Adipocyte (in vitro differentiated cells): ENCODE measurements at regions not wholly inside any gene's neighbourhood (a gene's known extent, or its start where the extent isn't known, plus 50 kb on each side); places are given as distances from the start of the nearest gene placed in this dataset.
"Not testable (repeated sequence)": the region's sequence is repeated elsewhere in the genome, so short reads cannot be mapped to it uniquely, and the experiment has no call there.

Experiments used
- DNase-seq: peaks from one replicate; pipeline ENCODE4 v3.0.0-alpha.2; 2015; ENCODE audit warnings: low read depth
- H3K27me3 ChIP-seq: replicated peaks from 2 replicates; pipeline ENCODE4 v1.7.0; 2013; ENCODE audit warnings: mild to moderate bottlenecking, low read length, moderate library complexity; ENCODE audit not compliant: control insufficient read depth, insufficient read depth
- H3K36me3 ChIP-seq: 2 replicates; pipeline ENCODE4 v1.7.0; 2013; ENCODE audit warnings: low read length, mild to moderate bottlenecking, moderate library complexity; ENCODE audit not compliant: control insufficient read depth, insufficient read depth, severe bottlenecking
- H3K4me1 ChIP-seq: 2 replicates; pipeline ENCODE4 v1.7.0; 2013; ENCODE audit warnings: mild to moderate bottlenecking, low read length, moderate library complexity; ENCODE audit not compliant: control insufficient read depth, insufficient read depth
- H3K4me3 ChIP-seq: 2 replicates; pipeline ENCODE4 v1.7.0; 2013; ENCODE audit warnings: mild to moderate bottlenecking, low read length, moderate library complexity
- H3K9ac ChIP-seq: 2 replicates; pipeline ENCODE4 v1.7.0; 2013; ENCODE audit warnings: mild to moderate bottlenecking, low read length, moderate library complexity
- H3K9me3 ChIP-seq: 2 replicates; pipeline ENCODE4 v1.7.0; 2013; ENCODE audit warnings: mild to moderate bottlenecking, low read length, moderate library complexity; ENCODE audit not compliant: control insufficient read depth

DNA sequence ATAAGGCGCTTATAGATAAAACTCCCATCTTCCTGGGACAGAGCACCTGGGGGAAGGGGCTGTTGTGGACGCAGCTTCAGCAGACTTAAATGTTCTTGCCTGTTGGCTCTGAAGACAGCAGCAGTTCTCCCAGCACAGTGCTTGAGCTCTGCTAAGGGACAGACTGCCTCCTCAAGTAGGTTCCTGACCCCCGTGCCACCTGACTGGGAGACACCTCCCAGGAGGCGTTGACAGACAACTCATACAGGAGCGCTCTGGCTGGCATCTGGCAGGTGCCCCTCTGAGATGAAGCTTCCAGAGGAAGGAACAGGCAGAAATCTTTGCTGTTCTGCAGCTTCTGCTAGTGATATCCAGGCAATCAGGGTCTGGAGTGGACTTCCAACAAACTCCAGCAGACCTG lies 383.1 kb upstream of the EMCN start:
- H3K4me3 ChIP-seq, H3K4me1 ChIP-seq, H3K36me3 ChIP-seq, H3K9me3 ChIP-seq, DNase-seq, H3K9ac ChIP-seq, H3K27me3 ChIP-seq: not testable (repeated sequence)

DNA sequence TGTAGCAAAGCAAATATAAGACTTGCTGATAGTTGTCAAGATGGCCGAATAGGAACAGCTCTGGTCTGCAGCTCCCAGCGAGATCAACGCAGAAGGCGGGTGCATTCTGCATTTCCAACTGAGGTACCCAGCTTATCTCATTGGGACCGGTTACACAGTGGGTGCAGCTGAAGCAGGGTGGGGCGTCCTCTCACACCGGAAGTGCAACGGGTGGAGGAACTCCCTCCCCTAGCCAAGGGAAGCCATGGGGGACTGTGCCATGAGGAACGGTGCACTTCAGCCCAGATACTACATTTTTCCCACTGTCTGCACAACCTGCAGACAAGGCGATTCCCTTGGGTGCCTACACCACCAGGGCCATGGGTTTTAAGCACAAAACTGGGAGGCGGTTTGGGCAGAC lies 382.3 kb upstream of the EMCN start:
- DNase-seq, result no peak
- Histone ChIP-seq H3K27me3 (no peaks in the 10 kb centered on the region), H3K4me3 (no peak overlapping the region), H3K9me3 (no peaks in the 10 kb centered on the region), H3K36me3 (no peaks in the 10 kb centered on the region), H3K9ac (no peak overlapping the region), H3K4me1 (no peaks in the 10 kb centered on the region)

DNA sequence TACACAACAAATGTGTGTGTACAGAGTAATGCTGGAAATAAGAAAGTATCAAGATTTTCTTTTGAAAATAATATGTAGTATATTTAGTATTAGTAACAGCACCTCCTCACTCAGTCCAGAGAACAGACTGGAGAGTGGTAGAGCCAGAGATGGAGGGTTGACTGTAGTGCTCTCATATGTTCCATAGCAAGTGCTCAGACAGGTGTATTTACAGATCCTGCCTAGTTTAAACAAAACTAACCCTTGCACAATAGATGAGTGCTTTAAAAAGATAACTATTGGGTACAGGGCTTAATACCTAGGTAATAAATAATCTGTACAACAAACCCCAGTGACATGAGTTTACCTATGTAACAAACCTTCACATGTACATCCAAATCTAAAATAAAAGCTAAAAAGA lies 381.0 kb upstream of the EMCN start:
- H3K36me3 ChIP-seq, result no peaks in the 10 kb centered on the region
- no peak overlapping the region for H3K9ac ChIP-seq
- no peaks in the 10 kb centered on the region for H3K27me3 ChIP-seq
- no peak overlapping the region for H3K4me3 ChIP-seq
- no peaks in the 10 kb centered on the region for H3K4me1 ChIP-seq
- no peaks in the 10 kb centered on the region for H3K9me3 ChIP-seq
- DNase-seq, result no peak

DNA sequence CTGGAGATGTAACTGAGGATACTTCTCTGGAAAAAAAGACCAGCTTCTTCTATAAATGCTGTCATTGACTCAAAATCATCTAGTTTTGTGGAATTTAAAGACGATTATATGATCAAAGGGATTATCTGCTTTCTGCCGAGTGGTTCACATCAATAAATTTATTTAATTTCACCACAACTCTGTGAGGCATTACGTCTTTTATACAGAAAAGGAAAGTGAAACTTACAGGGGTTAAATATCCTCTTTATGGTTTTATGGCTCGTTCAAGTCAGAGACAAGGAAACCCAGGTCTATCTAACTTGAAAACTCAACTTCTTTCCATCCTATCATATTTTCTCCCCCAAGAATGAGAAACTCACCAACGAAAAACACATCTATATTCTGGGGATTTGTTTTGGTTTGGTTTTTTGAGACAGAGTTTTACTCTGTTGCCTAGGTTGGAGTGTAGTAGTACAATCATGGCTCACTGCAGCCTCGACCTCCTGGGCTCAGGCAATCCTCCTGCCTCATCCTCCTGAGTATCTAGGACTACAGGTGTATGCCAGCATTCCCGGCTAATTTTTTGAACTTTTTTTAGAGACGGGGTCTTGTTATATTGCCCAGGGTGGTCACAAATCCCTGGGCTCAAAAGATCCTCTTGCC lies 377.9 kb upstream of the EMCN start:
- Histone ChIP-seq H3K4me1 (no peaks in the 10 kb centered on the region), H3K27me3 (no peaks in the 10 kb centered on the region), H3K9ac (peak overlapping the region; percentile 77), H3K36me3 (no peaks in the 10 kb centered on the region), H3K9me3 (peaks cover 5% of the 10 kb centered on the region), H3K4me3 (peak overlapping the region; percentile 82)
- DNase-seq, result peak; percentile 44

DNA sequence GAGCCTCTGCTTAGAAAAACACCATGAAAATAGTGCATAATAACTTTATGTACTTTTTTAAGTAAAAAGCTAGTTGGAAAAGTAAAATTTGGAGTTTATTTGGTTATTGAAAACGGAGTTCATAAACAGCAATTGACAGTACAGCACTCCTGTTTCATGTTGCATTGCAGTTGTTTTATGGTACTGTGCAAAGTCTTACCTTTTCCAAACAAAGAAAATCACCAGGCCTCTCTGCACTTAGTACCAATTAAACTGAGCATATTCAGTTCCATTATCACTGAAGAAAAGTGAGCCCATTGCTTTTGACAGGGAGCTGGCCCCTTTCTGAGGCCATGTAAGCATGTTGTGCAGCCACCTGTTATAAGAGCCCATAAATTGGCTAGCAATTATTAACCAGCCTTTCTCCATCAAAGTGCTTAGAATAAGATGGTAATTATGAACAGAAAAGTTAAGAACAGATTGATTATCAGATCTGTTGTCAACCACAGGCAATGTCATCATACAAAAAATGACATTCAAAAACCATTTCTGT lies 376.6 kb upstream of the EMCN start:
- DNase-seq, result no peak
- no peak overlapping the region for H3K4me3 ChIP-seq
- no peaks in the 10 kb centered on the region for H3K36me3 ChIP-seq
- no peak overlapping the region for H3K9ac ChIP-seq
- no peaks in the 10 kb centered on the region for H3K4me1 ChIP-seq
- H3K27me3 ChIP-seq, result no peaks in the 10 kb centered on the region
- H3K9me3 ChIP-seq, result peaks cover 11% of the 10 kb centered on the region

DNA sequence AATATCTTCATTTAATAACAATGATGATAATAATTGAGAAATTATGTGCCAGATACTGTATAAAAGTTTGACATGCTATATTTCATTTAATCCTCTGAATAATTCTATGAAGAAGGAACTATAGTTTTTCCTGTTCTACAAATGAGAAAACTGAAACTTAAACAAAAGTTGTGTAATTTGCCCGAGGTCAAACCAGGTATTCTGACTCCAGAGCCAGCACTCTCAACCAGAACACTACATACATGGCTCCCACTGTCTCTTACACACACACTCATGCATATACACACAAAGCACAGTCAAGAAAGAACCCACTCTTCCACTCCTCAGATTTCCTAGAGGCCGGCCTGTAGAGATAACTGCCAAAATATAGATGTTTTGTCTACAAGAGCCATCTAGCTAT lies 374.0 kb upstream of the EMCN start:
- H3K9me3 ChIP-seq, result peaks cover 22% of the 10 kb centered on the region
- H3K27me3 ChIP-seq, result no peaks in the 10 kb centered on the region

DNA sequence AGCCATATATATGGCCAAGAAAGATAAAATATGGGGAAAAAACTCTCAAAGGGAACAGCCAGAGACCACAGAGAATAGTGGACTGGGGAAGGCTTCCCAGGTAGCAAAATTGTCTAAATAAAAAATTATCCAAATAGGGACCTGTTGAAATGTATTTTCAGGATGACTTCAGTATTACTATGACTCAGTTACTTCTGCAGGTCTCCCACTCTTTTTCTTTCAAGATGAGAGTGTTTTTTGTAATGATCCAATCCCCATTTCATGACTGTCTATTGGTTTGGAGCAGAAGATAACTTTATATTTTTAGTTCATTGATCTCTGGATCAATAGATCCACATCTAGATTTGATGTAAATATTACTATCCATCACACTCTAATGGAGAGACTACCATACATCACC lies 372.1 kb upstream of the EMCN start:
- Histone ChIP-seq H3K9me3 (peaks cover 36% of the 10 kb centered on the region), H3K9ac (no peak overlapping the region), H3K4me1 (no peaks in the 10 kb centered on the region), H3K27me3 (no peaks in the 10 kb centered on the region), H3K36me3 (no peaks in the 10 kb centered on the region), H3K4me3 (no peak overlapping the region)
- DNase-seq, result no peak

More for the DNA sequence above, 374.0 kb upstream of the EMCN start:
- DNase-seq, result no peak
- Histone ChIP-seq H3K4me1 (no peaks in the 10 kb centered on the region), H3K9ac (no peak overlapping the region), H3K4me3 (no peak overlapping the region), H3K36me3 (no peaks in the 10 kb centered on the region)

DNA sequence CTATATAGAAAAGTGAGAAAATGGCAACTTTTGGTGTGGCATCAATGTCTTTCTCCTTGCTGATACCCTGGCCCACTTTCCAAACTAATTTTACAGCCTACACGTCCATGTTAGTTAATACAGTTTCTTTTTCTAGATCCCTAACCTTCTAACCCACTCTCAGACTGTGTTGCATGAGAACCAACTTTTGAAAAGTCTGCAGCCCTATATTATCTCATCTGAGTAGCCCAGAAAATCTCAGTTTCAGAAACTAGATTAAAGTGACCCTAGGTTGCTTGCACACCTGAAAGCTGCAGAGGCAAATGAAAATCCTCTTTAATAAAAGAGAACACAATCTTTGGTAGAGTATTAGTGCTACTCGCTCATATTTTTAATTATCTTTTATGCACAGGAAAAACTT lies 371.6 kb upstream of the EMCN start:
- Histone ChIP-seq H3K9me3 (peaks cover 38% of the 10 kb centered on the region), H3K4me1 (no peaks in the 10 kb centered on the region), H3K4me3 (no peak overlapping the region), H3K36me3 (no peaks in the 10 kb centered on the region), H3K27me3 (no peaks in the 10 kb centered on the region), H3K9ac (no peak overlapping the region)
- no peak for DNase-seq

DNA sequence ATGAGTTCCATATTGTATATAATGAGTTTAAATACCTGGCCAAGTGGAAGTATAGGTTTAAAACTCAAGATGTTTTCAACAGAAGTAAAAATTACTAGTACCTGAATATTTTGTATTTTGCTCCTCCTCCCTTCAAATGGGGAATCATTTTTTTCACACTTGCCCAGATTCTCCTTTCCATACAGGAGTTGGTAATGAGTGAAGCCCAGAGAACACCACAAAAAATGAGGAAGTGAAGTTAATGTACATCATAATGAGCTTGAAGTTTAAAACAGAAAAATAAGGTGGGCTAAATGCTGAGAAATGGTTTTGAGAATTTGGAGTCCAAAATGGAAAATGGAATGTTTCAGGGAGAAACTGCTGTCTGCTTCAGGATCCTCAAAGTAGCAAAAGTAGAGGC lies 364.8 kb upstream of the EMCN start:
- H3K27me3 ChIP-seq, result no peaks in the 10 kb centered on the region
- H3K9me3 ChIP-seq, result peaks cover 22% of the 10 kb centered on the region
- H3K4me1 ChIP-seq, result no peaks in the 10 kb centered on the region
- no peaks in the 10 kb centered on the region for H3K36me3 ChIP-seq
- DNase-seq, result no peak
- H3K4me3 ChIP-seq, result no peak overlapping the region
- no peak overlapping the region for H3K9ac ChIP-seq

DNA sequence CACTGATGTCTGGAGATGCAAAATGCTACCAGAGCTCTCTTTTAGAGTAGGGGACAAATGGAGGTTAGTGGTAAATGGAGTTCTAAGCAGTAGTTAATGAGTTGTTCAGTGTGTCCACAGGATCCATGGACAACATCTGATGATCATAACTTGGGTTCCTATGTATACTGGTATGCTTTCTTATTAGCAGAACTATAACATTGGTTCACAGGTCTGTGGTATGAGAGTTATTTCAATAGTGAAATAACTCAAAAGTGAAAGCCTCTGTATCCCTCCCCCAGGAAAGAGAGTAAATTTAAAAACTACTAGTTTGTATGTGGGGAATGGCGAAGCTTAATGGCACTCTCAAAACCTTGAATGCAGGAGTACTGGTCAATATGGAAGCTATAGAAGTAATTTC lies 363.5 kb upstream of the EMCN start:
- DNase-seq, result no peak
- peaks cover 13% of the 10 kb centered on the region for H3K9me3 ChIP-seq

DNA sequence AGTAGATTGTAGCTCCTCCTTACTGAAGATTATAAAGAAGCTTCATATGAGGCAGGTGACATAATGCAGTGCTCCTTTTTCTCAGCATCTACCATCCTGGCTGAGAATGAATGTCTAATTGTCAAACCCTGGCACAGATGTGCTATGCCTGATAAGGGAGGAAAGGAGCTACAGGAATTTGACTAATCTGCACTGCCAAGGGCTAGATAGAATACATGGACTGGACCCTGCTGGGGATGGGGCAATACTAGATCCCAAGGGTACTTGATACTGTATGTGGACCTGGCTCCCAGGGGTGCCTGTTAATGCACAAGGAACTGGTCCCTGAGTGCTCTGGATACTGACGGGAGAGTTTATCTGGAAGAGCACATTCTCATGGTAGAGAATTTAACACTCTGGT lies 362.2 kb upstream of the EMCN start:
- peaks cover 3% of the 10 kb centered on the region for H3K9me3 ChIP-seq
- H3K4me1 ChIP-seq, result no peaks in the 10 kb centered on the region
- no peaks in the 10 kb centered on the region for H3K27me3 ChIP-seq
- H3K4me3 ChIP-seq, result no peak overlapping the region
- DNase-seq, result no peak
- H3K36me3 ChIP-seq, result no peaks in the 10 kb centered on the region
- H3K9ac ChIP-seq, result no peak overlapping the region

More for the DNA sequence above, 363.5 kb upstream of the EMCN start:
- H3K4me3 ChIP-seq, result no peak overlapping the region
- H3K27me3 ChIP-seq, result no peaks in the 10 kb centered on the region
- H3K4me1 ChIP-seq, result no peaks in the 10 kb centered on the region
- no peaks in the 10 kb centered on the region for H3K36me3 ChIP-seq
- H3K9ac ChIP-seq, result no peak overlapping the region

DNA sequence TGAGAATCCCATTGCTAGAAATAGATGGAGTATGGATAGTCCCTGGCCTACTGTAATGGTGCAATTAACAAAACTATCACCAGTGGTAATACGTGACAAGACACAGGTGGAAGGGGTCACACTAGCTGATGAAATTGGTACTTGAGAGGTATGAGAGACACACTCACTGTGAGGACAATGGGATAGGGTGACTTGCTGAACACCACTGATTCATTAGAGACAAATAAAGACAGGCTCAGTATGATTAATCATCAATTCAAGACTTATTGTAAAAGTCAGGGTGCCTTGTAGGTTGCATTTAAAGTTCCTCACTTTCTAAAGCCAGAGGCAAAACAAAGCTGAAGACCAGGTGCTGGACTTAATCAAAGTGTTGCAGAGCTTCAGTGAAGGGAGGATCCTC lies 361.6 kb upstream of the EMCN start:
- DNase-seq, result no peak
- H3K9ac ChIP-seq, result no peak overlapping the region
- no peaks in the 10 kb centered on the region for H3K27me3 ChIP-seq
- peaks cover under 1% of the 10 kb centered on the region for H3K9me3 ChIP-seq
- no peaks in the 10 kb centered on the region for H3K4me1 ChIP-seq
- no peaks in the 10 kb centered on the region for H3K36me3 ChIP-seq
- no peak overlapping the region for H3K4me3 ChIP-seq
